Astrocyte of the hippocampus (primary cell): ENCODE measurements at regions not wholly inside any gene's neighbourhood (a gene's known extent, or its start where the extent isn't known, plus 50 kb on each side); places are given as distances from the start of the nearest gene placed in this dataset.

Experiments
- DNase-seq: peaks from one replicate; pipeline ENCODE4 v3.0.0; 2011; ENCODE audit warnings: low read depth, low spot score

GRCh38 chr4:58711039-58711438, 1600.9 kb upstream of the IGFBP7 start:
- DNase-seq, result no peak

GRCh38 chr4:58688568-58688967, 1578.4 kb upstream of the IGFBP7 start:
- DNase-seq, result no peak

- DNase-seq, result no peak
Measured at GRCh38 chr4:58679886-58680285, 1569.7 kb upstream of the IGFBP7 start.

GRCh38 chr4:58679051-58679450, 1568.9 kb upstream of the IGFBP7 start:
- no peak for DNase-seq

GRCh38 chr4:58669783-58670182, 1559.6 kb upstream of the IGFBP7 start:
- no peak for DNase-seq

GRCh38 chr4:58665649-58666048, 1555.5 kb upstream of the IGFBP7 start:
- DNase-seq, result no peak

GRCh38 chr4:58658701-58659100, 1548.5 kb upstream of the IGFBP7 start:
- no peak for DNase-seq

GRCh38 chr4:58653251-58653650, 1543.1 kb upstream of the IGFBP7 start:
- no peak for DNase-seq

- DNase-seq, result no peak
Measured at GRCh38 chr4:58649226-58649625, 1539.0 kb upstream of the IGFBP7 start.

- DNase-seq, result no peak
Measured at GRCh38 chr4:58646126-58646525, 1535.9 kb upstream of the IGFBP7 start.

GRCh38 chr4:58644549-58644948, 1534.4 kb upstream of the IGFBP7 start:
- no peak for DNase-seq

GRCh38 chr4:58636381-58636780, 1526.2 kb upstream of the IGFBP7 start:
- no peak for DNase-seq

- DNase-seq, result no peak
Measured at GRCh38 chr4:58617226-58617625, 1507.0 kb upstream of the IGFBP7 start.

- no peak for DNase-seq
Measured at GRCh38 chr4:58611012-58611411, 1500.8 kb upstream of the IGFBP7 start.

- DNase-seq, result no peak
Measured at GRCh38 chr4:58606303-58606702, 1496.1 kb upstream of the IGFBP7 start.

- no peak for DNase-seq
Measured at GRCh38 chr4:58603951-58604350, 1493.8 kb upstream of the IGFBP7 start.

- DNase-seq, result no peak
Measured at GRCh38 chr4:58602731-58603359, 1492.7 kb upstream of the IGFBP7 start.

GRCh38 chr4:58602022-58602421, 1491.8 kb upstream of the IGFBP7 start:
- DNase-seq, result no peak

- no peak for DNase-seq
Measured at GRCh38 chr4:58600290-58600689, 1490.1 kb upstream of the IGFBP7 start.

GRCh38 chr4:58590722-58591121, 1480.5 kb upstream of the IGFBP7 start:
- DNase-seq, result no peak

GRCh38 chr4:58587856-58588255, 1477.7 kb upstream of the IGFBP7 start:
- no peak for DNase-seq

GRCh38 chr4:58566260-58566659, 1456.1 kb upstream of the IGFBP7 start:
- no peak for DNase-seq

- DNase-seq, result no peak
Measured at GRCh38 chr4:58564695-58565475, 1454.7 kb upstream of the IGFBP7 start.
